ENCODE measurements at regions not wholly inside any gene's neighbourhood (a gene's known extent, or its start where the extent isn't known, plus 50 kb on each side); places are given as distances from the start of the nearest gene placed in this dataset.

DNA sequence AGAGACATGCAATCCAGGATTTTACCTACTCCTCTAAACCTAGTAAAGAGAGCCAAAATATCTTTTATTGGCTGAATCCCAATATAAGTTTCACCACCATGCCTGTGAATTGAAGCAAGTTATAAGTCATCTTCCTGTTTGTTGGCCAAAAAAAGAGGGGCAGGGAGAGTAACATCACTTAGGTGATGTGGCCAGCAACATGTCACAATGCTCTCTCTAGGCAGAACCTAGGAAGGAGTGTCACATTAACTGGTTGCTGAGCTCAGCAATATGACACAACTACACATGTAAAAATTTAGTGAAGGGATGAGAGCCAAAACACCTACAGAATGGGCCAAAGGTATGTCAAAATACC lies 895.9 kb upstream of the AMELY start:
- no peak overlapping the region for H3K4me3 Mint-ChIP-seq
- no peaks in the 10 kb centered on the region for H3K9me3 Mint-ChIP-seq
- H3K4me1 Mint-ChIP-seq: no peaks in the 10 kb centered on the region

DNA sequence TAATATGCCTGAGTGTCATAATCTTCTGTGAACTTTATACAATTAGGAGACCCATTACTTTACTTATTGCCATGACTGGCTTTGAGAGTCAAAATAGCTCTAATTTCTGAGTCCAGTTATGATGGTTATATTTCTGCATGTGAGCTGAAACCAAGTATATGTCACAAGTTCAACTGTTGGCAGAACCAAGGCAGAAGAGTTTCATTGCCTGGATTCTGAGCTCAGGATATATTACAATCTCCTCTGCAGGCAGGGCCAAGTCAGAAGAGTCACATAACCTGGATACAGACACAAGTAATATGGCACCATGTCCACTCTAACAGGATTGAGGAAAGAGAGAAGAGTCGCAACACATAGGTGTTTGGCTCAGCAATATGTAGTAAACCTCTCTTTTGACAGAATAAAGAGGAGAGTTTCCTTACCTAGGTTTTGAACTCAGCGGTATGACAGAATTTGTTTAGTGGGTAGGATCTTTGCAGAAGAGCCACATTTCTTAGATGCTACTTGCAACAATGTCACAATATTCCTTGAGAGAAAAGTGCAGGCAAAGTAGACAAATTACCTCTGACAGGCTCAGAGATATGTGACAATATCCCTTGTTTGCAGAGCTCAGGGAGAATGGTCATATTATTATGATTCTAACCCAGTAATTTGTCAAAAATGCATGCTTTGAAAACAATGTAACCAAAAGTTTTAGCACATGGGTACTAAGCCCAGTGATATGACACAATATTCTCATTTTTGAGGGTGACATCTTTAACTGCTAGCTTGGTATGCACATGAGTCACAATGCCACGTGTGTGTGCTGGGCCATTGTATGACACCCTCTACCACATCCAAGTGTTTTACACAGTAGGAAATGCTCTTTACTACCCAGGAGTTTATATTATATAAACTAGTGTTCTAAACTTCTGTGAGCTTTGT lies 895.3 kb upstream of the AMELY start:
- no CpG with 5 or more reads among the region's 3 CpGs for WGBS (ENCODE audit: insufficient coverage)
- Mint-ChIP-seq H3K36me3 (no peaks in the 10 kb centered on the region), H3K4me3 (no peak overlapping the region), H3K27ac (no peak overlapping the region), H3K9me3 (peaks cover 0 to under 1% (median 0%) of the 10 kb centered on the region in 3 donors), H3K4me1 (no peaks in the 10 kb centered on the region), H3K27me3 (no peaks in the 10 kb centered on the region)
- Histone ChIP-seq H3K4me1 (ENCODE audit: control insufficient read depth in 1 of 2, extremely low read depth in 1 of 2, insufficient read depth in 2 of 2, low read length in 2 of 2) (no peaks in the 10 kb centered on the region), H3K4me3 (ENCODE audit: control insufficient read depth in 1 of 2, extremely low read depth in 1 of 2, low read length in 1 of 2) (no peak overlapping the region), H3K27ac (ENCODE audit: low read length) (no peak overlapping the region), H3K27me3 (replicated peaks in 1 of 2; ENCODE audit: control insufficient read depth in 2 of 2, extremely low read depth in 1 of 2, insufficient read depth in 2 of 2, low read length in 1 of 2) (no peaks in the 10 kb centered on the region), H3K9me3 (no peaks in the 10 kb centered on the region), H3K36me3 (ENCODE audit: control insufficient read depth in 2 of 2, extremely low read depth in 1 of 2, insufficient read depth in 1 of 2, low read length in 1 of 2) (no peaks in the 10 kb centered on the region)
- CTCF ChIA-PET: no interaction called here
- DNase-seq (no peak), ATAC-seq (replicated peaks in 1 of 4) (no peak)
- POLR2A ChIA-PET: no interaction called here

More for the DNA sequence above, 895.9 kb upstream of the AMELY start:
- Histone ChIP-seq H3K27me3 (replicated peaks in 1 of 2; ENCODE audit: control insufficient read depth in 2 of 2, extremely low read depth in 1 of 2, insufficient read depth in 2 of 2, low read length in 1 of 2) (no peaks in the 10 kb centered on the region), H3K27ac (ENCODE audit: low read length) (no peak overlapping the region), H3K9me3 (no peaks in the 10 kb centered on the region), H3K4me1 (ENCODE audit: control insufficient read depth in 1 of 2, extremely low read depth in 1 of 2, insufficient read depth in 2 of 2, low read length in 2 of 2) (no peaks in the 10 kb centered on the region), H3K4me3 (ENCODE audit: control insufficient read depth in 1 of 2, extremely low read depth in 1 of 2, low read length in 1 of 2) (no peak overlapping the region), H3K36me3 (ENCODE audit: control insufficient read depth in 2 of 2, extremely low read depth in 1 of 2, insufficient read depth in 1 of 2, low read length in 1 of 2) (no peaks in the 10 kb centered on the region)
- Mint-ChIP-seq H3K27me3 (no peaks in the 10 kb centered on the region), H3K36me3 (no peaks in the 10 kb centered on the region), H3K27ac (no peak overlapping the region)
- ChIA-PET POLR2A (no interaction called here), CTCF (no interaction called here)
- DNase-seq (no peak), ATAC-seq (replicated peaks in 1 of 4) (no peak)

DNA sequence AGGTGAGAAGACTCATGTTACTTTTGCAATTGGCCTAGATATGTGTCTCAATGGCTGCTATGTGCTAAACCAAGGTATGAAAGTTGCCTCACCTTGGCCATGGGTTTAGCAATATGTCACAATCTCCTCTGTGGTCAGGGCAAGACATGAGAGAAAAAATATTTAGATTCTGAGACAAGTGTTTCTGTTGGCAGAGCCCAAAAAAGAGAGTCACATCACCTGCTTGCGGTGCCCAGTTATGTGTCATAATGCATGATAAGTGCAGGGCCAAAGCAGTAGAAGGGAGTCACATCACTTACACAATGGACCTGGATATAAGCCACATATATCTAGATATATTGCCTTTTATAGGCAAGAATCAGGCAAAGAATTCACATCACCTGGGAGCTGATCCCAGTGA lies 894.1 kb upstream of the AMELY start:
- ChIA-PET POLR2A (no interaction called here), CTCF (no interaction called here)
- Histone ChIP-seq H3K27ac (ENCODE audit: low read length) (no peak overlapping the region), H3K36me3 (ENCODE audit: control insufficient read depth in 2 of 2, extremely low read depth in 1 of 2, insufficient read depth in 1 of 2, low read length in 1 of 2) (no peaks in the 10 kb centered on the region), H3K9me3 (no peaks in the 10 kb centered on the region), H3K27me3 (replicated peaks in 1 of 2; ENCODE audit: control insufficient read depth in 2 of 2, extremely low read depth in 1 of 2, insufficient read depth in 2 of 2, low read length in 1 of 2) (no peaks in the 10 kb centered on the region), H3K4me3 (ENCODE audit: control insufficient read depth in 1 of 2, extremely low read depth in 1 of 2, low read length in 1 of 2) (no peak overlapping the region), H3K4me1 (ENCODE audit: control insufficient read depth in 1 of 2, extremely low read depth in 1 of 2, insufficient read depth in 2 of 2, low read length in 2 of 2) (no peaks in the 10 kb centered on the region)
- Mint-ChIP-seq H3K36me3 (no peaks in the 10 kb centered on the region), H3K27ac (no peak overlapping the region), H3K27me3 (no peaks in the 10 kb centered on the region), H3K4me1 (no peaks in the 10 kb centered on the region), H3K4me3 (no peak overlapping the region), H3K9me3 (peaks cover 0 to 11% (median 0%) of the 10 kb centered on the region in 3 donors)
- WGBS (ENCODE audit: insufficient coverage): no CpG with 5 or more reads among the region's 1 CpG
- DNase-seq: no peak
- ATAC-seq (replicated peaks in 1 of 4): no peak

DNA sequence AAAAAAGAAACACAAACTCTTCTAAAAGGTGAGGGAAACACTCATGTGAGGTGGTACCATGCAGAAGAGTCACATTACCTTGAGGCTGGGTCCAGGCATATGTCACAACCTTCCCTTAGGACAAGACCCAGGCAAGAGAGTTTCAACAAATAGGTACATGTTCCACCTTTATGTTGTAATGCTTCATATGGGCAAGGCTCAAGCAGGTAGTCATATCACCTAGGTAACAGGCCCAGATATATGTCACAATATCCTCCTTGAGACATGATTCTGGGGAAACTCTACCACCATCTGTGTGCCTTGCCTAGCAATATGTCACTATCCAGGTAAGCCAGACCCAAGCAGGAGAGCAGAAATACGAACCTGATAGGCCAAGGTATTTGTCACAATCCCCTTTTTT lies 892.2 kb upstream of the AMELY start:
- no peak for ATAC-seq (replicated peaks in 1 of 4)

DNA sequence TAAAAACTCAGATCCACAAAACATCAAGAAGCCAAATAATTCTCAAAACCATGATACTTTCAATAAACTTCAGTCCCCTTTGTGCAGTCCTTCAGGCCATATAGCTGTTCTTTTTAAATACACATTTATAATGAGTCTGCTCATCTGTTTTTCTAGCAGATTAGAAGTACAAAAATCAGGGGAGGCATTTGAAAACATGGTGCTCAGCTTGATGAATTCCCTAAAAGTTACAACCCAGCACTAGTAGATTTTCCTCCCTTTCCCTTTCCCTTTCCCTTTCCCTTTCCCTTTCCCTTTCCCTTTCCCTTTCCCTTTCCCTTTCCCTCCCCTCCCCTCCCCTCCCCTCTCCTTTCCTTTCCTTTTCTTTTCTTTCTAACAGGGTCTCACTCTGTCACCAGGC lies 884.6 kb upstream of the AMELY start:
- H3K27ac ChIP-seq (ENCODE audit: low read length): no peak overlapping the region
- H3K27me3 ChIP-seq (replicated peaks in 1 of 2; ENCODE audit: control insufficient read depth in 2 of 2, extremely low read depth in 1 of 2, insufficient read depth in 2 of 2, low read length in 1 of 2): no peaks in the 10 kb centered on the region
- no peaks in the 10 kb centered on the region for H3K9me3 ChIP-seq
- no peak for DNase-seq
- CTCF ChIA-PET: no interaction called here
- H3K4me1 Mint-ChIP-seq: no peaks in the 10 kb centered on the region
- no peaks in the 10 kb centered on the region for H3K36me3 Mint-ChIP-seq
- H3K27me3 Mint-ChIP-seq: no peaks in the 10 kb centered on the region
- no peak overlapping the region for H3K27ac Mint-ChIP-seq
- H3K4me3 Mint-ChIP-seq: no peak overlapping the region
- no peak overlapping the region for H3K4me3 ChIP-seq (ENCODE audit: control insufficient read depth in 1 of 2, extremely low read depth in 1 of 2, low read length in 1 of 2)
- peaks cover 0 to 4% (median 0%) of the 10 kb centered on the region in 3 donors for H3K9me3 Mint-ChIP-seq
- no peak for ATAC-seq (replicated peaks in 1 of 4)
- POLR2A ChIA-PET: no interaction called here
- no peaks in the 10 kb centered on the region for H3K36me3 ChIP-seq (ENCODE audit: control insufficient read depth in 2 of 2, extremely low read depth in 1 of 2, insufficient read depth in 1 of 2, low read length in 1 of 2)
- H3K4me1 ChIP-seq (ENCODE audit: control insufficient read depth in 1 of 2, extremely low read depth in 1 of 2, insufficient read depth in 2 of 2, low read length in 2 of 2): no peaks in the 10 kb centered on the region

More for the DNA sequence above, 892.2 kb upstream of the AMELY start:
- no peak overlapping the region for H3K4me3 ChIP-seq (ENCODE audit: control insufficient read depth in 1 of 2, extremely low read depth in 1 of 2, low read length in 1 of 2)
- DNase-seq: no peak
- H3K27ac Mint-ChIP-seq: no peak overlapping the region
- WGBS (ENCODE audit: insufficient coverage): no CpG with 5 or more reads among the region's 1 CpG
- no peaks in the 10 kb centered on the region for H3K27me3 Mint-ChIP-seq
- no peaks in the 10 kb centered on the region for H3K4me1 ChIP-seq (ENCODE audit: control insufficient read depth in 1 of 2, extremely low read depth in 1 of 2, insufficient read depth in 2 of 2, low read length in 2 of 2)
- ChIA-PET CTCF (no interaction called here), POLR2A (no interaction called here)
- H3K36me3 ChIP-seq (ENCODE audit: control insufficient read depth in 2 of 2, extremely low read depth in 1 of 2, insufficient read depth in 1 of 2, low read length in 1 of 2): no peaks in the 10 kb centered on the region
- H3K9me3 Mint-ChIP-seq: peaks cover 0 to 12% (median 0%) of the 10 kb centered on the region in 3 donors
- no peaks in the 10 kb centered on the region for H3K4me1 Mint-ChIP-seq
- H3K36me3 Mint-ChIP-seq: no peaks in the 10 kb centered on the region
- no peak overlapping the region for H3K4me3 Mint-ChIP-seq
- H3K27me3 ChIP-seq (replicated peaks in 1 of 2; ENCODE audit: control insufficient read depth in 2 of 2, extremely low read depth in 1 of 2, insufficient read depth in 2 of 2, low read length in 1 of 2): no peaks in the 10 kb centered on the region
- H3K9me3 ChIP-seq: no peaks in the 10 kb centered on the region
- H3K27ac ChIP-seq (ENCODE audit: low read length): no peak overlapping the region

DNA sequence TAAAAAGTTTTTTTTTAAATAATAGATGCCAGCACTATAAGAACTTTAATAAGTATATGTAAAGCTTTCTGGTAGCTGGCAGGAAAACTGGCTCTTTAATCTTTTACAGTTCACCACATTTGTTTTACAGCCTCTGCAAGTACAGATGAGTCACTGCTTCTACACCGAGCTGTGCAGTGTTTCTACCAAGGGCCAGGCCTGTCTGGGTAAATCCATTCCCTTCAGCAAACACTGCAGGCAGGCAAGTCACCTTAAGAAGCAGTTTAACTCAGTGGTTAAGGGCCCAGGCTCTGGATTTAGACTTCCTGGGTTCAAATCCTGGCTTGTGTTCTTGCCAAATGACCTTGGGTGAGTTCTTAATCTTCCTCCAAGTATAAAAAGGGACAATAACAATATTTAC lies 882.9 kb upstream of the AMELY start:
- Histone ChIP-seq H3K9me3 (no peaks in the 10 kb centered on the region), H3K36me3 (ENCODE audit: control insufficient read depth in 2 of 2, extremely low read depth in 1 of 2, insufficient read depth in 1 of 2, low read length in 1 of 2) (no peaks in the 10 kb centered on the region), H3K4me3 (ENCODE audit: control insufficient read depth in 1 of 2, extremely low read depth in 1 of 2, low read length in 1 of 2) (no peak overlapping the region), H3K4me1 (ENCODE audit: control insufficient read depth in 1 of 2, extremely low read depth in 1 of 2, insufficient read depth in 2 of 2, low read length in 2 of 2) (no peaks in the 10 kb centered on the region), H3K27ac (ENCODE audit: low read length) (no peak overlapping the region), H3K27me3 (replicated peaks in 1 of 2; ENCODE audit: control insufficient read depth in 2 of 2, extremely low read depth in 1 of 2, insufficient read depth in 2 of 2, low read length in 1 of 2) (no peaks in the 10 kb centered on the region)
- no peak overlapping the region for H3K4me3 Mint-ChIP-seq
- ATAC-seq (replicated peaks in 1 of 4): no peak
- H3K4me1 Mint-ChIP-seq: no peaks in the 10 kb centered on the region
- no peak overlapping the region for H3K27ac Mint-ChIP-seq
- H3K27me3 Mint-ChIP-seq: no peaks in the 10 kb centered on the region
- CTCF ChIA-PET: no interaction called here
- WGBS (ENCODE audit: insufficient coverage): 60% methylated on average over 1 of the region's 1 CpG
- no peaks in the 10 kb centered on the region for H3K36me3 Mint-ChIP-seq
- H3K9me3 Mint-ChIP-seq: no peaks in the 10 kb centered on the region
- POLR2A ChIA-PET: no interaction called here
- no peak for DNase-seq

DNA sequence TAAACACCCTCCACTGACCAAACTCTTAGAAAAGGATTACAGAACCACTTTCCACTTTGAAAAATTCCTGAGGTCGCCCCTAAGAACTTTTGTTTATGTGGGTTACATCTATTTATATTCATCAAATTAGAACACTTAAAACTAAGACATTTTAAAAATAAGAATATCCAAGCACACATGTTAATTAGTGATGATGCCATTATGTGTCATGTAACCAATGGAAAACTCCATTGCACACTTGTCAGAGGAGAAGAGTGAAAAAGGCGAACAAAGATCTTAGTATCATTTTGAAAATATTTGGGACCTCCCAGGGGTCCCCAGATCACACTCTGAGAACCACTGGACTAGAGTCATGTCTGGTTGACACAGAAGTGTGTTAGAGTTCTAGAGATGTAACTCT lies 882.4 kb upstream of the AMELY start:
- Histone ChIP-seq H3K9me3 (no peaks in the 10 kb centered on the region), H3K36me3 (ENCODE audit: control insufficient read depth in 2 of 2, extremely low read depth in 1 of 2, insufficient read depth in 1 of 2, low read length in 1 of 2) (no peaks in the 10 kb centered on the region), H3K4me1 (ENCODE audit: control insufficient read depth in 1 of 2, extremely low read depth in 1 of 2, insufficient read depth in 2 of 2, low read length in 2 of 2) (no peaks in the 10 kb centered on the region), H3K27ac (ENCODE audit: low read length) (no peak overlapping the region), H3K27me3 (replicated peaks in 1 of 2; ENCODE audit: control insufficient read depth in 2 of 2, extremely low read depth in 1 of 2, insufficient read depth in 2 of 2, low read length in 1 of 2) (no peaks in the 10 kb centered on the region), H3K4me3 (ENCODE audit: control insufficient read depth in 1 of 2, extremely low read depth in 1 of 2, low read length in 1 of 2) (no peak overlapping the region)
- CTCF ChIA-PET: no interaction called here
- Mint-ChIP-seq H3K9me3 (no peaks in the 10 kb centered on the region), H3K4me1 (no peaks in the 10 kb centered on the region), H3K27me3 (no peaks in the 10 kb centered on the region), H3K36me3 (no peaks in the 10 kb centered on the region), H3K27ac (no peak overlapping the region), H3K4me3 (no peak overlapping the region)
- DNase-seq (no peak), ATAC-seq (replicated peaks in 1 of 4) (no peak)
- no CpG with 5 or more reads among the region's 2 CpGs for WGBS (ENCODE audit: insufficient coverage)
- POLR2A ChIA-PET: no interaction called here

Measured in T-cell (primary cell).